Astrocyte of the cerebellum (primary cell): ENCODE measurements at regions not wholly inside any gene's neighbourhood (a gene's known extent, or its start where the extent isn't known, plus 50 kb on each side); places are given as distances from the start of the nearest gene placed in this dataset.

Source experiments
- DNase-seq: peaks from one replicate; pipeline ENCODE4 v3.0.0-alpha.2; 2011; ENCODE audit warnings: low read depth
- H3K4me3 ChIP-seq: 2 replicates; pipeline ENCODE4 v1.5.1; 2011; ENCODE audit warnings: mild to moderate bottlenecking, low read depth, low read length, moderate library complexity
- CTCF ChIP-seq: IDR thresholded peaks from 2 replicates; pipeline ENCODE4 v1.5.1; 2012; ENCODE audit warnings: low read length, low read depth, moderate library complexity, mild to moderate bottlenecking; ENCODE audit errors: missing control alignments
- in situ Hi-C: cut with HindIII; loops from 2 replicates; pipeline ENCODE4 v1.10.0; 2017; ENCODE audit warnings: low sequenced_read_pairs

- in situ Hi-C loops: no loop called here
- no peak for TF ChIP-seq CTCF
- H3K4me3 ChIP-seq: no peak overlapping the region
- DNase-seq: no peak
Observed at GRCh38 chr3:168575750-168576149, 480.0 kb upstream of the GOLIM4 start.

GRCh38 chr3:168574455-168575158 lies 478.9 kb upstream of the GOLIM4 start:
- no peak overlapping the region for H3K4me3 ChIP-seq
- in situ Hi-C loops: no loop called here
- TF ChIP-seq CTCF: no peak
- no peak for DNase-seq

GRCh38 chr3:168570404-168571155 lies 474.9 kb upstream of the GOLIM4 start:
- DNase-seq: no peak
- in situ Hi-C loops: no loop called here
- no peak overlapping the region for H3K4me3 ChIP-seq
- no peak for TF ChIP-seq CTCF

GRCh38 chr3:168558728-168559411 lies 463.1 kb upstream of the GOLIM4 start:
- no peak overlapping the region for H3K4me3 ChIP-seq
- no peak for DNase-seq
- TF ChIP-seq CTCF: no peak
- in situ Hi-C loops: no loop called here

GRCh38 chr3:168552251-168552650 lies 456.5 kb upstream of the GOLIM4 start:
- H3K4me3 ChIP-seq: no peak overlapping the region
- TF ChIP-seq CTCF: no peak
- in situ Hi-C loops: no loop called here
- DNase-seq: no peak

- no peak for DNase-seq
- TF ChIP-seq CTCF: no peak
- H3K4me3 ChIP-seq: no peak overlapping the region
- in situ Hi-C loops: no loop called here
Observed at GRCh38 chr3:168548719-168549118, 453.0 kb upstream of the GOLIM4 start.
